ENCODE measurements at regions not wholly inside any gene's neighbourhood (a gene's known extent, or its start where the extent isn't known, plus 50 kb on each side); places are given as distances from the start of the nearest gene placed in this dataset.
"Not testable (repeated sequence)": the region's sequence is repeated elsewhere in the genome, so short reads cannot be mapped to it uniquely, and the experiment has no call there.

GRCh38 chr12:124476011-124476400 lies 91.4 kb downstream of the NCOR2 start:
- no peak for DNase-seq

DNA sequence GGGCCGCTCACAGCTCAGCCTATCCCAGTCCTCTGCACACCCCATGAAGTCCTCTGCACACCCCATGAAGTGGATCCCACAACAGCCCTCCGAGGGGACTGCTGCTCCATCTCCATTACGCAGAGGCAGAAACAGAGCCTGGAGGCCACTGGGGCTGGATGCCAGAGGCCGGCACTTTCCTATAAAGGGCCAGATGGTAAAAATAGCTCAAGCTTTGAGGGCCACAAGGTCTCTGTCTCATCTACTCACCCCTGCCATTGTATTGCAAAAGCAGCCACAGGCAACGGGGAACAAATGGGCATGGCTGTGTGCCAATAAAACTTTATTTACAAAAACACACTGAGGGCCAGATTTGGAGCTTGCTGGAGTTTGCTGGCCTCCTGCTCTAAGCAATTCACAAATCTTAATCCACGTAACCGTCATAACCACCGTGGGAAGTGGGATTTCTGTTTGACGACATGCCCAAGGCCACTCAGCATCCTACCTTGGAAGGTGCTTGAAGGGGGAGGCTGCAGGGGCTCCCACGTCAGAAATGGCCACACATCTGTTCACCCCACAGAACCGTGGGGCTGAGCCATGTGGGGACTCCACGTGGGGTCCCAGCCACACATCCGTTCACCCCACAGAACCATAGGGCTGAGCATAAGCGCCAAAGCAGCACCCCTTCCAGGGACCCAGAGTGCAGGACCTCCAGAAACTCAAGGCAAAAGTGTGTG lies 92.0 kb downstream of the NCOR2 start:
- no peak for DNase-seq

- no peak for DNase-seq
These were observed 92.7 kb downstream of the NCOR2 start for GRCh38 chr12:124474709-124475108.

- DNase-seq, result no peak
These were observed 94.6 kb downstream of the NCOR2 start for GRCh38 chr12:124472690-124473279.

DNA sequence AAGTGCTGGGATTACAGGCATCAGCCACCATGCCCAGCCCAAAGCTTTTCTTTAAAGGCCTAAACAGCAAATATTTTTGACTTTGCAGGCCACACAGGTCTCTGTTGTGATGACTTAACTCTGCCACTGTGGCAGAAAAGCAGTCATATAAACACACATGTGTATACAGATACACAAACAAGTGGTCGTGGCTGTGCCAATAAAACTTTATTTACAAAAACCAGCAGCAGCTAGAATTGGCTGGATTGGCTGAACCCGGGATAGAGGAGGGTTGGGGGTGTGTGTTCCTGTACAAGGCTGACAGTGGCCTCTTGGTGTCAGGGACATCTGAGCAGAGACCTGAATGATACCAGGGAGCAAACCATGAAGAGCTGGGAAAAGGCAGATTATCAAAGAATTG lies 95.6 kb downstream of the NCOR2 start:
- DNase-seq, result no peak

DNA sequence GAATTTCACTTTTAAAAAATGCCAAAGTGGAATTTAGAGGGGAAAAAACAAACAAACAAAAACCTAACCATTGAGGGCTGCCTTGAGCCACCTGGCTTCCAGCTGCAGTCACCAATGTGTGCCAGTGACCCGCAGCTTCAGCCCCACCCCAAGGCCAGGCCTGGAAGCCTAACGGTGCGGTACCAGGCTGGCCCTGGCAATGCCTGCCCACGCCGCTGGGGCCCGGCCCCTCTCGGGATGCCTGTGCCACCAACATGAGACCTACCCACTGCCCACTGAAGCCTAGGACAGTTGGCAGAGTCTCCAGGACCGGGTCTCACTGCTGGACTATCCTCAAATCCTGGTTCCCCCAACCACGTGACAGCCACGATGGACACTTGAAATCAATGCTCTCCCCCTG lies 96.6 kb downstream of the NCOR2 start:
- no peak for DNase-seq

- no peak for DNase-seq
These were observed 97.3 kb downstream of the NCOR2 start for GRCh38 chr12:124470139-124470538.

DNA sequence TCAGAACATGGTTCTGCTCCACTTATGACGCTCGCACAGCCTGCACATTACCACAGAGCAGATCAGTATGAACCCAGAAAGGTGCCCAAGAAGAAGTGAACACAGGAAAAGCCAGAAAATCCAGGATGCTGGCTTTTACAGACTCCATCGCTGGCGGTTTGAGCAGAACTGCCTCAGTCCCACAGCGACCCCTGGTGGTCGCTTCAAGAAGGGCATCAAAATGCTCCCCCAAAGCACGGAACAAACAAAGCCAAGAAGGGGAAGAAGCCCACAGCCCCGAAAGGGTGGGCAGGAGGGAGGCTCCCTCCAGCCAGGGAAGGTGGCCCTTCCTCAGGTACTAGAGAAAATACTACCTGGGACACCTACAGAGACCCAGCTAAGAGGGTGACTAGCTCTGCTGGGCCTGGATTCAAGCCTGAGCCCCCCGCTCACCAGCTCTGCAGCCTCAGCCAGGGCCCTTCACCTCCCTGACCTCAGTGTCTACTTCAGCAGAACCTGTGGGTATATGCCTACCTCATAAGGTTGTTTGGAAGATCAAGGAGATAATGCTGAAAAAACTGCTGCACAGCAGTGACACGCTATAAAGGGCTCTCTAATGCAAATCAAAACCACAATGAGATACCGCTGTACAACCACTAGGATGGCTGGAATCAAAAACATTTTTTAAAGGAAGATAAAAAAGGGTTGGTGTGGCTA lies 98.1 kb downstream of the NCOR2 start:
- DNase-seq, result no peak

- DNase-seq, result not testable (repeated sequence)
These were observed 99.9 kb downstream of the NCOR2 start for GRCh38 chr12:124467549-124467948.

- DNase-seq, result no peak
These were observed 100.9 kb downstream of the NCOR2 start for GRCh38 chr12:124466216-124467128.

DNA sequence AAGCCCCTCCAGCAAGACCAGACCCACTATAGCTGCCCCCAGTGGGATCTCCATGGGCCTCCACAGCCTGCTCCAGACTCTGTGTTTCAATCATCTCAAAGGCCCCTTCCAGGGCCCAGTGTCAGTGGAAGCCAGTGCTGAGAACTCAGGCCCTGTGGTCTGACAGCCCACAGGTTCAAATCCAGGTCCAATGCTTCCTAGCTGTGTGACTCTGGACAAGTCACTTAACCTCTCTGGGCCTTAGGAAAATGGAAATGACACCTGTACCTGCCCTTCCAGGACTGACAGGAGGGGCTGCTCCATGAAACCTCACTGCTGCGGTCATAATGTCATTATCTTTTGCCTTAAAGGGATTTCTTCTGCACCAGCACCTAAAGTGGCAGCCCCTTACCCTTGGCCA lies 101.9 kb downstream of the NCOR2 start:
- no peak for DNase-seq

- no peak for DNase-seq
These were observed 102.6 kb downstream of the NCOR2 start for GRCh38 chr12:124464830-124465229.

DNA sequence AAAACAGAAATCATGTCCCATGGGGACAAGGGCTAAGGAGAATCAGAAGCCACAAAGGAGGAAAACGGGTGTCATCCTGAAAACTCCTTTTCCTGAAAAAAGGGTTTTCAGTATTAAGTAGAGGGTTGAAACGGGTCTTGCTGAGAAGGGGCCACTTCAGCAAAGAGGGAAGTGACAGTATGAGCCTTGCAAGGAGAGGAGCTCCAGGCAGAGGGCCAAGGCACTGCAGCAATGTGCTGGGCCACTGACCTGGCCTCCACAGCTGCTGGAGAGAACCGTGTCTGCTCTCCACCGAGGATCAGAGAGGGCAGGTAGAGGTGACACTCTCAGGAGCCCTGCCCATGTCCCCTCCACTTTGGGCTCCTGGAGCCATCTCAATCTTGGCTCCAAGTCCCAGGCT lies 103.3 kb downstream of the NCOR2 start:
- DNase-seq, result no peak

DNA sequence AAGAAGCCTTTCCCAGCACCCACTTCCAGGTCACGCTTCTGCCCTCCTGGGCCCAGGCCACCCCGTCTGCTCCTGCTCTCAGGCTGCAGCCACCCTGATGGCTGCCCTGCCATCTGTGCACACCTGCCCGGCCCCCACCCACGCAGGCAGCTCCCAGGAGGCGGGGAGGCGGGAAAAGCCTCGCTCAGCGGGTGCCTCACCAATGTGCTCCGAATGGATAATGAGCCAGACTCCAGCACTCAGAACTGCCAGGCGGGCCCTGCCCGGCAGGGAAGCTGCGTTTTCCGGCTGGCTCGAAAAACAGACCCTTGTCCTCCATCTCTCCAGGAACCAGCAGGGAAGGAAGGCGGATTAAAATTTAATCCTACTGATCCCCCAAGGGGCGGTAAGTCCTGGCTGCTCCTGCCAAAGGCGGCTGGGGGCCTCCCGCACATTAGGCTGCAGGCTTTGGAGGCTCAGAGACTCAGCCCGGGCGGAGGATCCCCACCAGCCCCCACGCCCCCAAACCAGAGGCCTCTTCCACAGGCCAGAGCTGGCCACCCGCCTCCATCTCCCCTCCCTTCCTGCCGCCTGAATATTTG lies 104.0 kb downstream of the NCOR2 start:
- DNase-seq, result no peak

- no peak for DNase-seq
These were observed 104.7 kb downstream of the NCOR2 start for GRCh38 chr12:124462750-124463149.

GRCh38 chr12:124461851-124462623 lies 105.4 kb downstream of the NCOR2 start:
- no peak for DNase-seq

GRCh38 chr12:124461241-124461673 lies 106.2 kb downstream of the NCOR2 start:
- no peak for DNase-seq

GRCh38 chr12:124460771-124461170 lies 106.6 kb downstream of the NCOR2 start:
- DNase-seq, result no peak

GRCh38 chr12:124459852-124460645 lies 107.4 kb downstream of the NCOR2 start:
- no peak for DNase-seq

Measured in renal pelvis (tissue), 1 donor.